GM23338 (cell line): ENCODE measurements at regions not wholly inside any gene's neighbourhood (a gene's known extent, or its start where the extent isn't known, plus 50 kb on each side); places are given as distances from the start of the nearest gene placed in this dataset.

ENCODE experiments used
- ATAC-seq: fragments of 200-7000 bp; cut with Tn5 transposase; 3 replicates; pipeline ENCODE4 v1.9.1; 2020
- DNase-seq: peaks from one replicate; pipeline ENCODE4 v3.0.0-alpha.2; 2015; ENCODE audit warnings: low spot score
- H2AFZ ChIP-seq: fragments of 200-600 bp; sonication (generic); 2 replicates; pipeline ENCODE4 v1.8.0; 2016; ENCODE audit warnings: antibody characterized with exemption, mild to moderate bottlenecking, moderate library complexity
- H3F3A ChIP-seq: fragments of 200-600 bp; sonication (generic); replicated peaks from 2 replicates; pipeline ENCODE4 v1.8.0; 2017; ENCODE audit warnings: antibody characterized with exemption, mixed run types, low read depth
- H3K27ac ChIP-seq: fragments of 200-600 bp; sonication (generic); 2 replicates; pipeline ENCODE4 v1.6.1; 2016; ENCODE audit warnings: low read depth
- H3K27me3 ChIP-seq: fragments of 200-600 bp; sonication (generic); 2 replicates; pipeline ENCODE4 v1.8.0; 2016; ENCODE audit warnings: mild to moderate bottlenecking, mixed run types, moderate library complexity; ENCODE audit not compliant: insufficient read depth
- H3K36me3 ChIP-seq: fragments of 200-600 bp; sonication (generic); 2 replicates; pipeline ENCODE4 v1.8.0; 2016; ENCODE audit warnings: mild to moderate bottlenecking; ENCODE audit not compliant: insufficient read depth
- H3K4me1 ChIP-seq: fragments of 200-600 bp; sonication (generic); 2 replicates; pipeline ENCODE4 v1.8.0; 2016; ENCODE audit warnings: mild to moderate bottlenecking, moderate library complexity; ENCODE audit not compliant: insufficient read depth
- H3K4me2 ChIP-seq: fragments of 200-600 bp; sonication (generic); 2 replicates; pipeline ENCODE4 v1.7.1; 2017; ENCODE audit warnings: mixed run types
- H3K4me3 ChIP-seq: fragments of 200-600 bp; sonication (generic); 2 replicates; pipeline ENCODE4 v1.6.1; 2016; ENCODE audit warnings: mixed run types
- H3K79me2 ChIP-seq: fragments of 200-600 bp; sonication (generic); replicated peaks from 2 replicates; pipeline ENCODE4 v1.8.0; 2017; ENCODE audit warnings: mild to moderate bottlenecking; ENCODE audit not compliant: insufficient read depth
- H3K9me2 ChIP-seq: fragments of 200-600 bp; sonication (generic); 2 replicates; pipeline ENCODE4 v1.8.0; 2017; ENCODE audit not compliant: insufficient read depth
- H4K20me1 ChIP-seq: fragments of 200-600 bp; sonication (generic); replicated peaks from 2 replicates; pipeline ENCODE4 v1.8.0; 2017; ENCODE audit warnings: mild to moderate bottlenecking; ENCODE audit not compliant: insufficient read depth
- H3K27ac Mint-ChIP-seq: 2 replicates; pipeline ENCODE4 v1.8.0; 2020; ENCODE audit warnings: inconsistent platforms, mild to moderate bottlenecking, moderate library complexity, mixed read lengths
- H3K27me3 Mint-ChIP-seq: 3 replicates; pipeline ENCODE4 v1.8.0; 2022; ENCODE audit warnings: low read depth, mild to moderate bottlenecking, moderate library complexity, mixed read lengths, inconsistent platforms; ENCODE audit not compliant: insufficient read depth, poor library complexity
- H3K36me3 Mint-ChIP-seq: 3 replicates; pipeline ENCODE4 v1.8.0; 2021; ENCODE audit warnings: low read depth, mild to moderate bottlenecking, inconsistent platforms, moderate library complexity, mixed read lengths
- H3K4me1 Mint-ChIP-seq: 3 replicates; pipeline ENCODE4 v1.8.0; 2020; ENCODE audit warnings: mild to moderate bottlenecking, inconsistent platforms, mixed read lengths
- H3K4me3 Mint-ChIP-seq: 3 replicates; pipeline ENCODE4 v1.8.0; 2021; ENCODE audit warnings: moderate library complexity, mild to moderate bottlenecking, inconsistent platforms, mixed read lengths
- H3K9me3 Mint-ChIP-seq: 3 replicates; pipeline ENCODE4 v1.8.0; 2020; ENCODE audit warnings: moderate library complexity, mild to moderate bottlenecking, inconsistent platforms, mixed read lengths
- CREB1 ChIP-seq: fragments of 250-450 bp; sonication (Bioruptor Pico); IDR thresholded peaks from 2 replicates; pipeline ENCODE4 v1.5.0; 2020; ENCODE audit warnings: low read depth, mild to moderate bottlenecking, moderate library complexity
- EZH2 ChIP-seq: fragments of 200-600 bp; sonication (generic); IDR thresholded peaks from one replicate; pipeline ENCODE4 v1.8.0; 2017; ENCODE audit warnings: antibody characterized with exemption, mild to moderate bottlenecking, low read depth; ENCODE audit not compliant: unreplicated experiment
- EZH2phosphoT487 ChIP-seq: fragments of 200-600 bp; sonication (generic); IDR thresholded peaks from one replicate; pipeline ENCODE4 v1.8.1; 2018; ENCODE audit warnings: antibody characterized with exemption; ENCODE audit not compliant: unreplicated experiment
- NANOG ChIP-seq: IDR thresholded peaks from 2 replicates; pipeline ENCODE4 v1.6.1; 2016; ENCODE audit warnings: antibody characterized with exemption, borderline replicate concordance
- POLR2AphosphoS5 ChIP-seq: IDR thresholded peaks from 2 replicates; pipeline ENCODE4 v1.6.1; 2016; ENCODE audit warnings: antibody characterized with exemption, low read depth
- STAT1 ChIP-seq: IDR thresholded peaks from one replicate; pipeline ENCODE4 v1.6.1; 2016; ENCODE audit warnings: antibody characterized with exemption; ENCODE audit not compliant: unreplicated experiment
- ZNF331 ChIP-seq: fragments of 250-450 bp; sonication (Bioruptor Pico); IDR thresholded peaks from 2 replicates; pipeline ENCODE4 v1.5.0; 2020; ENCODE audit warnings: low read depth, mild to moderate bottlenecking, moderate library complexity
- TF ChIP-seq, protein P1 (sequence below), 2 experiments: fragments of 200-600 bp in 1 of 2; sonication (generic) in 1 of 2; conservative IDR thresholded peaks; 2 replicates each; pipeline versions ENCODE4 v1.5.1 to v1.6.1; 2016 to 2017; ENCODE audit warnings: antibody characterized with exemption in 2 of 2, low read depth in 2 of 2, mild to moderate bottlenecking in 2 of 2, moderate library complexity in 1 of 2
- TF ChIP-seq, protein P2 (sequence below): IDR thresholded peaks from one replicate; pipeline ENCODE4 v1.6.1; 2018; ENCODE audit warnings: antibody characterized with exemption; ENCODE audit not compliant: unreplicated experiment
- TF ChIP-seq, protein P3 (sequence below): fragments of 250-450 bp; sonication (Bioruptor Pico); IDR thresholded peaks from 2 replicates; pipeline ENCODE4 v1.5.0; 2020; ENCODE audit warnings: mild to moderate bottlenecking, moderate library complexity

DNA sequence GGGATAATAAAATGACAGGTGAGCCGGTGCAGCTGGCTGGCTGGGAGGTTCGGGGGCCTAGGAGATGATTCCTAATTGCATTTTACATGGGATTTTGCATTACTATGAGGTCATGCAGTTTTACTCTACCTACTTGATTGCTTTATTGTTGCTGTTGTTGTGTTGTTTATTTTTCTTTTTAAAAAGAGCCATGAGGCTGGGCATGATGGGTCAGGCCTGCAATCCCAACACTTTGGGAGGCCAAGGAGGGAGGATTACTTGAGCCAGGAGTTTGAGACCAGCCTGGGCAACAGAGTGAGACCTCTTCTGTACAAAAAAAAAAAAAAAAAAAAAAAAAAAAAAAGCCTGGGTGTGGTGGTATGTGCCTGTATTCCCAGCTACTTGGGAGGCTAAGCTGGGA is 104.8 kb downstream of the GJA1 start:
- H4K20me1 ChIP-seq, result no peaks in the 10 kb centered on the region
- Mint-ChIP-seq H3K27me3 (peaks cover 3% of the 10 kb centered on the region), H3K4me3 (no peak overlapping the region), H3K9me3 (no peaks in the 10 kb centered on the region), H3K36me3 (no peaks in the 10 kb centered on the region), H3K4me1 (peaks cover 14% of the 10 kb centered on the region; the same call in 2 of the 3 replicates), H3K27ac (no peak overlapping the region)
- H3K27ac ChIP-seq, result no peak overlapping the region
- H3K79me2 ChIP-seq, result no peaks in the 10 kb centered on the region
- no peak overlapping the region for H3K4me2 ChIP-seq
- H3F3A ChIP-seq, result no peaks in the 10 kb centered on the region
- H3K9me2 ChIP-seq, result no peaks in the 10 kb centered on the region
- H3K4me3 ChIP-seq, result no peak overlapping the region
- no peak overlapping the region for H2AFZ ChIP-seq
- peak; percentile 37; the same call in 1 of the 2 replicates for TF ChIP-seq NANOG
- TF ChIP-seq EZH2phosphoT487, result no peak
- no peaks in the 10 kb centered on the region for H3K27me3 ChIP-seq
- DNase-seq, result no peak
- no peaks in the 10 kb centered on the region for H3K36me3 ChIP-seq
- 0 out of 2 replicates have a peak, but pooled peaks cover 6% of the 10 kb centered on the region for H3K4me1 ChIP-seq
- no peak for ATAC-seq

DNA sequence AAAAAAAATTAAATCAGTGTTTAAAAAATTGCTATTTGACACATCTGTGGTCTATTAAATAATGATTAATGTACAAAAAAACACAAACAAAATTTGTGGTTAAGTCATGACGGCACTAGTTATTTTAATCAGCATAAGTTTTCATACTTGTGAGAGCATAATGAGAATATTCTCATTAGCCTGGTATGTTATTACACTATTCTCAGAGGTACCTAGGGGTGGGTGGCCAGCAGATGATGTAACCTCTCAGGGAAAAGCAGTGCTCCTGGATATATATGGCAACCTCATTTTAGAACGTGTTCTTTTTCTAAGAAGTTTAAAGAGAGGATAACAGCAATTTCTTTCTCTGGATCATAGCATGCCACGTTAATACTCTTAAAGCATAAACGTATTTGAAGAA is 109.2 kb downstream of the GJA1 start:
- no peak overlapping the region for H3K27ac ChIP-seq
- Mint-ChIP-seq H3K27me3 (peaks cover 3% of the 10 kb centered on the region), H3K36me3 (no peaks in the 10 kb centered on the region), H3K27ac (no peak overlapping the region), H3K4me1 (peaks cover 4% of the 10 kb centered on the region; the same call in 1 of the 3 replicates), H3K4me3 (no peak overlapping the region), H3K9me3 (no peaks in the 10 kb centered on the region)
- H3K27me3 ChIP-seq, result no peaks in the 10 kb centered on the region
- H3K79me2 ChIP-seq, result no peaks in the 10 kb centered on the region
- no peak overlapping the region for H3K4me2 ChIP-seq
- H3K4me1 ChIP-seq, result no peaks in the 10 kb centered on the region
- H2AFZ ChIP-seq, result no peak overlapping the region
- no peaks in the 10 kb centered on the region for H3K9me2 ChIP-seq
- no peak for ATAC-seq
- DNase-seq, result no peak
- no peak overlapping the region for H3K4me3 ChIP-seq
- H3K36me3 ChIP-seq, result no peaks in the 10 kb centered on the region
- no peaks in the 10 kb centered on the region for H3F3A ChIP-seq
- no peaks in the 10 kb centered on the region for H4K20me1 ChIP-seq
- TF ChIP-seq STAT1, result no peak
- TF ChIP-seq, protein P1, sequence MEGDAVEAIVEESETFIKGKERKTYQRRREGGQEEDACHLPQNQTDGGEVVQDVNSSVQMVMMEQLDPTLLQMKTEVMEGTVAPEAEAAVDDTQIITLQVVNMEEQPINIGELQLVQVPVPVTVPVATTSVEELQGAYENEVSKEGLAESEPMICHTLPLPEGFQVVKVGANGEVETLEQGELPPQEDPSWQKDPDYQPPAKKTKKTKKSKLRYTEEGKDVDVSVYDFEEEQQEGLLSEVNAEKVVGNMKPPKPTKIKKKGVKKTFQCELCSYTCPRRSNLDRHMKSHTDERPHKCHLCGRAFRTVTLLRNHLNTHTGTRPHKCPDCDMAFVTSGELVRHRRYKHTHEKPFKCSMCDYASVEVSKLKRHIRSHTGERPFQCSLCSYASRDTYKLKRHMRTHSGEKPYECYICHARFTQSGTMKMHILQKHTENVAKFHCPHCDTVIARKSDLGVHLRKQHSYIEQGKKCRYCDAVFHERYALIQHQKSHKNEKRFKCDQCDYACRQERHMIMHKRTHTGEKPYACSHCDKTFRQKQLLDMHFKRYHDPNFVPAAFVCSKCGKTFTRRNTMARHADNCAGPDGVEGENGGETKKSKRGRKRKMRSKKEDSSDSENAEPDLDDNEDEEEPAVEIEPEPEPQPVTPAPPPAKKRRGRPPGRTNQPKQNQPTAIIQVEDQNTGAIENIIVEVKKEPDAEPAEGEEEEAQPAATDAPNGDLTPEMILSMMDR (conservative IDR thresholded peaks at IDR 0.05; ENCODE audit: low read depth in 2 of 2), result no peak
- TF ChIP-seq ZNF331, result no peak
- TF ChIP-seq, protein P2, sequence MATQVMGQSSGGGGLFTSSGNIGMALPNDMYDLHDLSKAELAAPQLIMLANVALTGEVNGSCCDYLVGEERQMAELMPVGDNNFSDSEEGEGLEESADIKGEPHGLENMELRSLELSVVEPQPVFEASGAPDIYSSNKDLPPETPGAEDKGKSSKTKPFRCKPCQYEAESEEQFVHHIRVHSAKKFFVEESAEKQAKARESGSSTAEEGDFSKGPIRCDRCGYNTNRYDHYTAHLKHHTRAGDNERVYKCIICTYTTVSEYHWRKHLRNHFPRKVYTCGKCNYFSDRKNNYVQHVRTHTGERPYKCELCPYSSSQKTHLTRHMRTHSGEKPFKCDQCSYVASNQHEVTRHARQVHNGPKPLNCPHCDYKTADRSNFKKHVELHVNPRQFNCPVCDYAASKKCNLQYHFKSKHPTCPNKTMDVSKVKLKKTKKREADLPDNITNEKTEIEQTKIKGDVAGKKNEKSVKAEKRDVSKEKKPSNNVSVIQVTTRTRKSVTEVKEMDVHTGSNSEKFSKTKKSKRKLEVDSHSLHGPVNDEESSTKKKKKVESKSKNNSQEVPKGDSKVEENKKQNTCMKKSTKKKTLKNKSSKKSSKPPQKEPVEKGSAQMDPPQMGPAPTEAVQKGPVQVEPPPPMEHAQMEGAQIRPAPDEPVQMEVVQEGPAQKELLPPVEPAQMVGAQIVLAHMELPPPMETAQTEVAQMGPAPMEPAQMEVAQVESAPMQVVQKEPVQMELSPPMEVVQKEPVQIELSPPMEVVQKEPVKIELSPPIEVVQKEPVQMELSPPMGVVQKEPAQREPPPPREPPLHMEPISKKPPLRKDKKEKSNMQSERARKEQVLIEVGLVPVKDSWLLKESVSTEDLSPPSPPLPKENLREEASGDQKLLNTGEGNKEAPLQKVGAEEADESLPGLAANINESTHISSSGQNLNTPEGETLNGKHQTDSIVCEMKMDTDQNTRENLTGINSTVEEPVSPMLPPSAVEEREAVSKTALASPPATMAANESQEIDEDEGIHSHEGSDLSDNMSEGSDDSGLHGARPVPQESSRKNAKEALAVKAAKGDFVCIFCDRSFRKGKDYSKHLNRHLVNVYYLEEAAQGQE, result no peak
- TF ChIP-seq POLR2AphosphoS5, result no peak
- no peak for TF ChIP-seq CREB1 (CRISPR knock-in tag)
- no peak for TF ChIP-seq EZH2
- TF ChIP-seq, protein P3, sequence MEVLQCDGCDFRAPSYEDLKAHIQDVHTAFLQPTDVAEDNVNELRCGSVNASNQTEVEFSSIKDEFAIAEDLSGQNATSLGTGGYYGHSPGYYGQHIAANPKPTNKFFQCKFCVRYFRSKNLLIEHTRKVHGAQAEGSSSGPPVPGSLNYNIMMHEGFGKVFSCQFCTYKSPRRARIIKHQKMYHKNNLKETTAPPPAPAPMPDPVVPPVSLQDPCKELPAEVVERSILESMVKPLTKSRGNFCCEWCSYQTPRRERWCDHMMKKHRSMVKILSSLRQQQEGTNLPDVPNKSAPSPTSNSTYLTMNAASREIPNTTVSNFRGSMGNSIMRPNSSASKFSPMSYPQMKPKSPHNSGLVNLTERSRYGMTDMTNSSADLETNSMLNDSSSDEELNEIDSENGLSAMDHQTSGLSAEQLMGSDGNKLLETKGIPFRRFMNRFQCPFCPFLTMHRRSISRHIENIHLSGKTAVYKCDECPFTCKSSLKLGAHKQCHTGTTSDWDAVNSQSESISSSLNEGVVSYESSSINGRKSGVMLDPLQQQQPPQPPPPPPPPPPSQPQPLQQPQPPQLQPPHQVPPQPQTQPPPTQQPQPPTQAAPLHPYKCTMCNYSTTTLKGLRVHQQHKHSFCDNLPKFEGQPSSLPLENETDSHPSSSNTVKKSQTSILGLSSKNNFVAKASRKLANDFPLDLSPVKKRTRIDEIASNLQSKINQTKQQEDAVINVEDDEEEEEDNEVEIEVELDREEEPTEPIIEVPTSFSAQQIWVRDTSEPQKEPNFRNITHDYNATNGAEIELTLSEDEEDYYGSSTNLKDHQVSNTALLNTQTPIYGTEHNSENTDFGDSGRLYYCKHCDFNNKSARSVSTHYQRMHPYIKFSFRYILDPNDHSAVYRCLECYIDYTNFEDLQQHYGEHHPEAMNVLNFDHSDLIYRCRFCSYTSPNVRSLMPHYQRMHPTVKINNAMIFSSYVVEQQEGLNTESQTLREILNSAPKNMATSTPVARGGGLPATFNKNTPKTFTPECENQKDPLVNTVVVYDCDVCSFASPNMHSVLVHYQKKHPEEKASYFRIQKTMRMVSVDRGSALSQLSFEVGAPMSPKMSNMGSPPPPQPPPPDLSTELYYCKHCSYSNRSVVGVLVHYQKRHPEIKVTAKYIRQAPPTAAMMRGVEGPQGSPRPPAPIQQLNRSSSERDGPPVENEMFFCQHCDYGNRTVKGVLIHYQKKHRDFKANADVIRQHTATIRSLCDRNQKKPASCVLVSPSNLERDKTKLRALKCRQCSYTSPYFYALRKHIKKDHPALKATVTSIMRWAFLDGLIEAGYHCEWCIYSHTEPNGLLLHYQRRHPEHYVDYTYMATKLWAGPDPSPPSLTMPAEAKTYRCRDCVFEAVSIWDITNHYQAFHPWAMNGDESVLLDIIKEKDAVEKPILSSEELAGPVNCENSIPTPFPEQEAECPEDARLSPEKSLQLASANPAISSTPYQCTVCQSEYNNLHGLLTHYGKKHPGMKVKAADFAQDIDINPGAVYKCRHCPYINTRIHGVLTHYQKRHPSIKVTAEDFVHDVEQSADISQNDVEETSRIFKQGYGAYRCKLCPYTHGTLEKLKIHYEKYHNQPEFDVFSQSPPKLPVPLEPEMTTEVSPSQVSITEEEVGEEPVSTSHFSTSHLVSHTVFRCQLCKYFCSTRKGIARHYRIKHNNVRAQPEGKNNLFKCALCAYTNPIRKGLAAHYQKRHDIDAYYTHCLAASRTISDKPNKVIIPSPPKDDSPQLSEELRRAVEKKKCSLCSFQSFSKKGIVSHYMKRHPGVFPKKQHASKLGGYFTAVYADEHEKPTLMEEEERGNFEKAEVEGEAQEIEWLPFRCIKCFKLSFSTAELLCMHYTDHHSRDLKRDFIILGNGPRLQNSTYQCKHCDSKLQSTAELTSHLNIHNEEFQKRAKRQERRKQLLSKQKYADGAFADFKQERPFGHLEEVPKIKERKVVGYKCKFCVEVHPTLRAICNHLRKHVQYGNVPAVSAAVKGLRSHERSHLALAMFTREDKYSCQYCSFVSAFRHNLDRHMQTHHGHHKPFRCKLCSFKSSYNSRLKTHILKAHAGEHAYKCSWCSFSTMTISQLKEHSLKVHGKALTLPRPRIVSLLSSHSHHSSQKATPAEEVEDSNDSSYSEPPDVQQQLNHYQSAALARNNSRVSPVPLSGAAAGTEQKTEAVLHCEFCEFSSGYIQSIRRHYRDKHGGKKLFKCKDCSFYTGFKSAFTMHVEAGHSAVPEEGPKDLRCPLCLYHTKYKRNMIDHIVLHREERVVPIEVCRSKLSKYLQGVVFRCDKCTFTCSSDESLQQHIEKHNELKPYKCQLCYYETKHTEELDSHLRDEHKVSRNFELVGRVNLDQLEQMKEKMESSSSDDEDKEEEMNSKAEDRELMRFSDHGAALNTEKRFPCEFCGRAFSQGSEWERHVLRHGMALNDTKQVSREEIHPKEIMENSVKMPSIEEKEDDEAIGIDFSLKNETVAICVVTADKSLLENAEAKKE (CRISPR knock-in tag), result no peak
